Kidney epithelial cell (primary cell): ENCODE measurements at regions not wholly inside any gene's neighbourhood (a gene's known extent, or its start where the extent isn't known, plus 50 kb on each side); places are given as distances from the start of the nearest gene placed in this dataset.

Experiments
- DNase-seq: peaks from one replicate; pipeline ENCODE4 v3.0.0-alpha.2; 2010; ENCODE audit warnings: low read depth
- H3K27me3 ChIP-seq: 2 replicates; pipeline ENCODE4 v1.6.0; 2011; ENCODE audit warnings: low read length; ENCODE audit not compliant: control insufficient read depth, insufficient read depth
- H3K36me3 ChIP-seq: 2 replicates; pipeline ENCODE4 v1.5.1; 2011; ENCODE audit warnings: low read length; ENCODE audit not compliant: control insufficient read depth, insufficient read depth
- H3K4me3 ChIP-seq: 2 replicates; pipeline ENCODE4 v1.5.1; 2011; ENCODE audit warnings: low read depth, mild to moderate bottlenecking, control low read depth, low read length
- CTCF ChIP-seq: IDR thresholded peaks from 2 replicates; pipeline ENCODE4 v1.5.1; 2011; ENCODE audit warnings: mild to moderate bottlenecking, moderate library complexity, low read length, control low read depth, inconsistent platforms; ENCODE audit not compliant: insufficient read depth, poor library complexity, severe bottlenecking

- DNase-seq = no peak
- H3K4me3 ChIP-seq = no peak overlapping the region
- peaks cover 2% of the 10 kb centered on the region for H3K27me3 ChIP-seq
- H3K36me3 ChIP-seq = no peaks in the 10 kb centered on the region
- TF ChIP-seq CTCF = no peak
Measured at GRCh38 chr18:24791751-24792545, 331.5 kb downstream of the HRH4 start.

- H3K36me3 ChIP-seq = no peaks in the 10 kb centered on the region
- no peak overlapping the region for H3K4me3 ChIP-seq
- H3K27me3 ChIP-seq = peaks cover 2% of the 10 kb centered on the region
- no peak for DNase-seq
- TF ChIP-seq CTCF = no peak
Measured at GRCh38 chr18:24793742-24794141, 333.3 kb downstream of the HRH4 start.

GRCh38 chr18:24795129-24795528, 334.7 kb downstream of the HRH4 start:
- DNase-seq = no peak
- Histone ChIP-seq H3K27me3 (peaks cover 5% of the 10 kb centered on the region), H3K36me3 (no peaks in the 10 kb centered on the region), H3K4me3 (no peak overlapping the region)
- no peak for TF ChIP-seq CTCF

- TF ChIP-seq CTCF = no peak
- Histone ChIP-seq H3K4me3 (no peak overlapping the region), H3K27me3 (peaks cover 3% of the 10 kb centered on the region), H3K36me3 (no peaks in the 10 kb centered on the region)
- no peak for DNase-seq
Measured at GRCh38 chr18:24797981-24798380, 337.5 kb downstream of the HRH4 start.

GRCh38 chr18:24799176-24799575, 338.7 kb downstream of the HRH4 start:
- no peak for TF ChIP-seq CTCF
- Histone ChIP-seq H3K27me3 (peaks cover 3% of the 10 kb centered on the region), H3K4me3 (no peak overlapping the region), H3K36me3 (no peaks in the 10 kb centered on the region)
- DNase-seq = no peak

- Histone ChIP-seq H3K36me3 (no peaks in the 10 kb centered on the region), H3K4me3 (no peak overlapping the region), H3K27me3 (peaks cover 3% of the 10 kb centered on the region)
- TF ChIP-seq CTCF = no peak
- no peak for DNase-seq
Measured at GRCh38 chr18:24799720-24800119, 339.3 kb downstream of the HRH4 start.
